COLO668 (cell line): ENCODE measurements at regions not wholly inside any gene's neighbourhood (a gene's known extent, or its start where the extent isn't known, plus 50 kb on each side); places are given as distances from the start of the nearest gene placed in this dataset.
"Not testable (repeated sequence)": the region's sequence is repeated elsewhere in the genome, so short reads cannot be mapped to it uniquely, and the experiment has no call there.

ENCODE experiments used
- DNase-seq: peaks from one replicate; lab custom pipeline; 2025; ENCODE audit not compliant: unreplicated experiment; lab: John Stamatoyannopoulos, UW

GRCh38 chr6:28621268-28621667 is 95.6 kb downstream of the GPX5 start:
- not testable (repeated sequence) for DNase-seq

- DNase-seq: not testable (repeated sequence)
These were observed 97.6 kb downstream of the GPX5 start for GRCh38 chr6:28623242-28623641.

- DNase-seq: not testable (repeated sequence)
These were observed 100.7 kb downstream of the GPX5 start for GRCh38 chr6:28626386-28626785.

GRCh38 chr6:28632326-28632851 is 106.7 kb downstream of the GPX5 start:
- DNase-seq: no peak

DNA sequence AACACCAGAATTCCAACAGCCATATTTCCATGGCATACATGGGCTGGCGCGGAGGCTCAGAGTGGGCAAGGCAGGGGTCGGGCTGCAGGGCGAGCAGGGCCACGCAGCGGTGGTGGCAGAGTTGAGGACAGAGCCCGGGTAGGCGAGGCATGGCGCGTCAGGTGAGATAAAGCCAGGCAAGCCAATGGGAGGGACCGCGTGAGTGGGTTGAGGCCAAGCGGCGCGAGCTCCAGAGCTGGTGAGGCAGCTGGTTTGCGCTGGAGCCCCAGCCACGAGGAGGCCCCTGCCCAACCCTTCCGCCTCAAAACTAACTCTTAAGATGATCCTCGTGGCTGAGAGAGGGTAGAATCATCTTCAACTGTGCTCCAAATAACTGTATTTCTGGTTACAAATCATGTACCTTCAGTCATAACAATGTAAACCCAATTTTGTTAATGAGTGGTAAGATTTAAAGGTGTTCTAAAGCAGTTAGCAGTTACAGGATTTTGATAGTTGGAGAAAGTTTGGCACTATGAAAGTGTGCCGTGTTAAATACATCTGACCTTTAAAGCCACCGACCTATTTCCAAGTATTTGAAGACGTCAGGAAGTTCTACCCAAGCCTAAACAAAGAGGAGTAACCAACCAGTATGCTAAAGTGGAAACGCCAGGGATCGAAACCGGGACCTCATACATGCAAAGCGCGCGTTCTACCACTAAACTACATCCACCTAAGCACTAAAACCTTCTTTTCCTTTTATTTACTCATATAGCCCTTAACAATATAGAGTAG is 107.9 kb downstream of the GPX5 start:
- DNase-seq: no peak

GRCh38 chr6:28634411-28634760 is 108.7 kb downstream of the GPX5 start:
- DNase-seq: no peak

DNA sequence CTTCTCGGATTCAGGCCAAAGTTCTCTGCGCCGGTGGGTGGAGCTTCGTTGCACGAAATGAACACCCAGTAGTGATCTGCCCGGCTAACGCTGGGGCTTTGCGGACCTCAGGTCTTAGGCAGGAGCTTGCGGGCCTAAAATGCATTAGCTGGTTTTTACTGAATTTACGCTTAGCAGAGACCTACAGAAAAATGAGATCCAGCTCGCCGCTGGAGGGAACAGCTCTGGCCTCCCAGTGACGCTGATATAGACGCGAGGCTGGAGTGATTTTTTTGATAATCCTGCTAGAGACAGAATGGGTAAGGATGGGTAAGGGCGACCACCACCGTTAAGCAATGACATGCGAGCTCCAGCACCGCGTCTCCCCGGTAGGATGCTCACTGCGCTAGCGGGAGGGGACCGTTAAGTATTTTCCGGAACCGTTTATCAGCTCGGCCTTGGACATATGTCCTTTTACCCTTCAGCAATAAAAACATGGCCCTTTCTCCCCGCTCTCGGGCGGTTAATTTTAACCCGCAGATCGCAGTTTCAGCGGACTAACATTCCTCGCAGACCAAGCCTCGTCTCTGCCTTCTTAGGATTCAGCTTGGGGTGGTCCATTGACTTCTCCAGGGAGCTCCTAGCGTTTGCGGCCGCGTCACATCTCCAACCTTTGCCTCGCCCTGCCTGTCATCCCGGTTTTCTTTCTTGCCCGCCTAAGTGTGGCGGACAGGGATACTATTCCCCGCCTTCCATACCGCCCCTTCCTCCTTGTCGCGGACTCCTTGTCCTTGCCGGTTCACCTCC is 109.3 kb downstream of the GPX5 start:
- no peak for DNase-seq

GRCh38 chr6:28635547-28636158 is 110.0 kb downstream of the GPX5 start:
- no peak for DNase-seq

DNA sequence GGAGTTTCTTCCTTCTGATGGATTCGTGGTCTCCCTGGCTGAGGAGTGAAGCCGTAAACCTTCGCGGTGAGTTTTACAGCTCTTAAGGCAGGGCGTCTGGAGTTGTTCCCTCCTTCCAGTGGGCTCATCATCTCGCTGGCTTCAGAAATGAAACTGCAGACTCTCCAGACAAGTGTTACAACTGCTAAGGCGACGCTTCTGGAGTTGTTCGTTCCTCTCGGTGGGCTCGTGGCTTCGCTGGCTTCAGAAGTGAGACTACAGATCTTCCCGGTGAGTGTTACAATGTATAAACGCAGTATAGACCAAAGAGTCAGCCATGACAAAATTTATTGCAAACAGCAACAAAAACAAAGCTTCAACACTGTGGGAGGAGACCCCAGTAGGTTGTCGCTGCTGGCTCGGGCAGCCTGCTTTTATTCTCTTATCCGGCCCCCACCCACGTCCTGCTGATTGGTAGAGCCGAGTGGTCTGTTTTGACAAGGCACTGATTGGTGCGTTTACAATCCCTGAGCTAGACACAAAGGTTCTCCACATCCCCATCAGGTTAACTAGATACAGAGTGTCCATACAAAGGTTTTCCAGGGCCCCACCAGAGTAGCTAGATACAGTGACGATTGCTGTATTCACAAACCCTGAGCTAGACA is 113.2 kb downstream of the GPX5 start:
- no peak for DNase-seq

GRCh38 chr6:28639445-28640290 is 114.0 kb downstream of the GPX5 start:
- not testable (repeated sequence) for DNase-seq

DNA sequence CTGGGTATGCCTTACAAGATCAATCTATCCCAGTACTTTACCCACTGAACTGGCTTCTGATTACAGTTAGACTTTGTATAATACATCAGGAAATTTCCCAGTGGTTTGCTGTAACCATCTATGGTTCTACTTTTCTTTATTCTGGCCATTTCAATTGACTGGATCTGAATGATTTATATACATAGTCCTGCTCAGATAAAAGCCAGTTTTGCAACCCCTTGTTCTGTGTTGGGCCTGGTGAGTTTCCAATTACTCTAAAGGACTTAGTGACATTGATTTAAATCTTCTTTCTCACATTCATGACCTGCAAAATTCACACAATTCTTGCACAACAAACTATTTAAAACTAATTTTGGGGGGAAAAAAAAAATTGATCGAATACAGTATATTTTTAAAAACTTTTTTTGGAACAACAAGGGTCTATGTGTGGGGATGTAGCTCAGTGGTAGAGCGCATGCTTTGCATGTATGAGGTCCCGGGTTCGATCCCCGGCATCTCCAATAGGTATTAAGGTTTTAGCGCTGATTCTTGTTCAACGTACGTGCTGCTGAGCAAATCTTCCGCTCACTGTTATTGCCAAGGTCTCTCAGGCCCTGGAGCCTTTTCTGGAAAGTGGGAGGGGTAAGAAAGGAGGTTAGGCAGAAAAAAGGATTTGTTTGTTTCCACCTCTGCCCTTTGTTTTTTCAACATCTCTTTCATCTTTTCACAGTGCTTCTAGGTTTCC is 117.5 kb downstream of the GPX5 start:
- no peak for DNase-seq

GRCh38 chr6:28646650-28647049 is 121.0 kb downstream of the GPX5 start:
- no peak for DNase-seq

- DNase-seq: peak; percentile 26
These were observed 122.6 kb downstream of the GPX5 start for GRCh38 chr6:28648035-28648877.

GRCh38 chr6:28648878-28649375 is 123.2 kb downstream of the GPX5 start:
- DNase-seq: no peak

- DNase-seq: no peak
These were observed 125.5 kb downstream of the GPX5 start for GRCh38 chr6:28651161-28651560.

DNA sequence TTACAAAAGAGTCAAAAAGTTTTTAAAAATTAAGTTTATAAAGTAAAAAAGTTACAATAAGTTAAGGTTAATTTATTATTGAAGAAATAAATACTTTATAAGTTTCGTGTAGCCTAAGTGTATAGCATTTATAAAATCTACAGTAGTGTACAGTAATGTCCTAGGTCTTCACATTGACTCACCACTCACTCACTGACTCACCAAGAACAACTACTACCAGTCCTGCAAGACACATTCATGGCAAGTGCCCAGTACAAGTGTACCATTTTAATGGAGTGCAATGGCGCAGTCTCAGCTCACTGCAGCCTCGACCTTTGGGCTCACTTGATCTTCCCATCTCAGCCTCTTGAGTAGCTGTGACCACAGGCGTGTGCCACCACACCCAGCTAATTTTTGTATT is 128.2 kb downstream of the GPX5 start:
- no peak for DNase-seq

DNA sequence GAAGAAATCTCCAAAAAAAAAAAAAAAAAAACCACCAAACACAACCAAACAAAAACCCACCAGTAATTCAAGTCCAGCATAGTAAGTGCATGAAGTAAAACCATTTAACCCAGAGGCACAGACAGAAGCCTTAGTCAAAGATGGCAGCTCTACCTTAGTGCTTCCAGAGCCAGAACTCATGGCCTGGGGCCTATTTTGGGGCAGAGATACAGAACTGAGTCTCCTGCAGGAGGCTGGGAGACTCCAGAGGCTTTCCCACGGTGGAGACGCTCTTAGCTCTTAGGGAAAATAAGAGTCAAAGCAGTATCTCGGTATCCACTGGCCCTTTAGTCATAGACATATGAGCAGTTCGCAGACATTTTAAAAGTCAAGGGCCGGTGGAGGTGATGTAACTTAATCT is 129.5 kb downstream of the GPX5 start:
- no peak for DNase-seq

- DNase-seq: no peak
These were observed 131.0 kb downstream of the GPX5 start for GRCh38 chr6:28656715-28657114.

DNA sequence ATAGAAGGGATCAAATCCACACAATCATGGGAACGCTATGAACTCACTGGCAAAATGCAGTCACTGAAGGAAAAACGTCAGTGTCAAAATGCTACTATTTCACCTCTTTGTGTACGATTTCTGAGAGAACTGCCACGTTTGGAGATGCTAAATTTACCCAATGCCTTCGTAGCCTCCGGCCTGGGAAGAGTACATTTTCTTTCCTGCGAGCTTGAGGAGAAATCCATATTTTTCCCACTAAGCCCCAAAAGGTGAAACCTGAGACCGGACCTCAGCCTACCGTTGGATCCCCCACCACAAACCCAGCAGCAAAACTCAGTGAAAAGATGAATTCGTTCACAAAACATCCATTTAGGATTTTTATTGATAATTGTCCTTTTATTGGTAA is 131.7 kb downstream of the GPX5 start:
- DNase-seq: no peak
